ENCODE measurements at regions not wholly inside any gene's neighbourhood (a gene's known extent, or its start where the extent isn't known, plus 50 kb on each side); places are given as distances from the start of the nearest gene placed in this dataset.

DNA sequence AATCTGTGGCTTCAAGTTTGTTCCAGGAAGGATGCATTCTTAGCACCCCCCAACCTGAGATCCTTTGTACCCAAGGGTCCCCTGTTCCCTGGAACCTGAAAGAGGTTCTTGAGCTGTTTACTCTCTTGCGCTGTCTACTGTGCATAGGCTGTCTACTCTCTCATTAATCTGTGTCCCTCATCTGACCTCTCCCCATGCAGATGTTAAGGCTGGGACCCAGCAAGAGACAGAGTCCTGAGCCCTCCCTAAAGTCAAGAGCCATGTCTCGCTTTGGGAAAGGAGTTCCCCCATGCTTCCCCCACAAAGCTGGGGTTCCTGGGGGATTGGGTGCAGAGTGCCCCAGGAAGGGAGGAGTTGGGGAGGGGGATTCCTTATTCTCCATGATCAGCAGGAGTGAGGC, 312.9 kb downstream of the CYP26B1 start:
- peaks cover 6% of the 10 kb centered on the region for H3K9me3 ChIP-seq (ENCODE audit: control insufficient read depth, low read length)

DNA sequence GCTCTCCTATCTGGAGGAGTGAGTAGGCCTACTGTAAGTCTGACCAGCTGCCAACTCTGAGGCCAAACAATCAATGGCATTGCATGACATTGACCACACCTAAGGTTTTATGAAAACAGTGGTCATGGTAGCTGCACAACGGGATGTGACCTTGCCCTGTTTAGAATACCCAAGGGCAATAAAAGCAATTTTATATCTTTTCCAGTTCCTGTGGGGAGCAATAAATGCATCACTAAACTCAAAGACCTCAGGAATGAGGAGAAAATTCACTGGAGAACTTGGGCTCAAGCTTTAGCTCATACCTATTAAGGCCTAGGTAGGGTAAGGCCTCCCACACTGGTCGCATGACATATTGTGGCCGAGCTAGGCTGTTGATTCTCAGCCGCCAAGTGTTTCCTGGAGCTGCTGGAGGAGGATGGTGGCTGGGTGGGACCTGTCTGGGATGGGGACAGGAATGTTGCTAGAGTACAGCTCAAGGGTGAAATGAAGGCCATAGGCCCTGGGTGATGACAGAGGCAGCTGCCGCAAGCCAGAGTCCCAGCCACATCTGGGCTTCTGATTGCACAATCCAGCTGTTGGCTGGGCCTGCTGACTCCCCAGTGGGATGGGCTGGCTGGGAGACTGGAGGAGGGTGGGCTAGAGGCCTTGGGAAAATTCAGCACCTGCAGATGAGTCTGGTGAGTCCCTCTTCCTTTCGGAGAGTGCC, 313.7 kb downstream of the CYP26B1 start:
- no peak overlapping the region for H2BK12ac ChIP-seq (ENCODE audit: low read length in 2 of 2)
- H3K27ac ChIP-seq (ENCODE audit: low read length, poor library complexity, severe bottlenecking), result no peak overlapping the region
- H3K79me1 ChIP-seq (replicated peaks; ENCODE audit: low read length, poor library complexity, severe bottlenecking), result no peaks in the 10 kb centered on the region
- no peaks in the 10 kb centered on the region for H3K36me3 ChIP-seq (ENCODE audit: control insufficient read depth in 1 of 2, insufficient read depth in 2 of 2, low read depth in 1 of 2, low read length in 2 of 2)
- no peak overlapping the region for H4K91ac ChIP-seq (ENCODE audit: low read length)
- no peak overlapping the region for H2BK15ac ChIP-seq (ENCODE audit: low read depth, poor library complexity, severe bottlenecking)
- no peak overlapping the region for H3K9ac ChIP-seq (ENCODE audit: low read length)
- peaks cover 6% of the 10 kb centered on the region for H3K9me3 ChIP-seq (ENCODE audit: control insufficient read depth, low read length)
- H3K4ac ChIP-seq (ENCODE audit: low read depth in 1 of 2, low read length in 2 of 2), result no peak overlapping the region
- H3K4me2 ChIP-seq (ENCODE audit: low read length, poor library complexity, severe bottlenecking), result no peak overlapping the region
- no peak overlapping the region for H3K23ac ChIP-seq (ENCODE audit: low read length in 2 of 2)
- H3K27me3 ChIP-seq (ENCODE audit: control insufficient read depth in 1 of 2, insufficient read depth in 1 of 2, low read length in 2 of 2), result no peaks in the 10 kb centered on the region
- peak; percentile 3 for DNase-seq
- H3K4me3 ChIP-seq (ENCODE audit: insufficient read depth in 1 of 2, low read depth in 1 of 2, low read length in 2 of 2), result no peak overlapping the region
- peaks cover 24% of the 10 kb centered on the region for H3K4me1 ChIP-seq (ENCODE audit: control insufficient read depth, insufficient read depth, low read depth, low read length)
- H2BK120ac ChIP-seq (ENCODE audit: low read depth, low read length), result no peak overlapping the region
- no peak overlapping the region for H3K18ac ChIP-seq (ENCODE audit: low read depth in 1 of 2, low read length in 2 of 2)
- H2AFZ ChIP-seq (ENCODE audit: low read depth, low read length), result no peak overlapping the region
- no peak overlapping the region for H2BK5ac ChIP-seq (ENCODE audit: low read depth, low read length, poor library complexity, severe bottlenecking)
- no peak overlapping the region for H3K14ac ChIP-seq (ENCODE audit: low read length in 2 of 2)
- H2AK5ac ChIP-seq (ENCODE audit: low read length, severe bottlenecking), result no peak overlapping the region
- 68% methylated on average over 6 of the region's 6 CpGs for WGBS
- H4K8ac ChIP-seq (ENCODE audit: low read length), result no peak overlapping the region

More for the DNA sequence above, 312.9 kb downstream of the CYP26B1 start:
- Histone ChIP-seq H4K8ac (ENCODE audit: low read length) (no peak overlapping the region), H2BK15ac (ENCODE audit: low read depth, poor library complexity, severe bottlenecking) (no peak overlapping the region), H2BK5ac (ENCODE audit: low read depth, low read length, poor library complexity, severe bottlenecking) (no peak overlapping the region), H3K27me3 (ENCODE audit: control insufficient read depth in 1 of 2, insufficient read depth in 1 of 2, low read length in 2 of 2) (no peaks in the 10 kb centered on the region), H3K9ac (ENCODE audit: low read length) (no peak overlapping the region), H3K23ac (ENCODE audit: low read length in 2 of 2) (no peak overlapping the region), H3K18ac (ENCODE audit: low read depth in 1 of 2, low read length in 2 of 2) (no peak overlapping the region), H3K36me3 (ENCODE audit: control insufficient read depth in 1 of 2, insufficient read depth in 2 of 2, low read depth in 1 of 2, low read length in 2 of 2) (no peaks in the 10 kb centered on the region), H3K27ac (ENCODE audit: low read length, poor library complexity, severe bottlenecking) (no peak overlapping the region), H3K14ac (ENCODE audit: low read length in 2 of 2) (no peak overlapping the region), H3K4me2 (ENCODE audit: low read length, poor library complexity, severe bottlenecking) (no peak overlapping the region), H3K79me1 (replicated peaks; ENCODE audit: low read length, poor library complexity, severe bottlenecking) (no peaks in the 10 kb centered on the region), H3K4me3 (ENCODE audit: insufficient read depth in 1 of 2, low read depth in 1 of 2, low read length in 2 of 2) (no peak overlapping the region), H2AK5ac (ENCODE audit: low read length, severe bottlenecking) (no peak overlapping the region), H2BK12ac (ENCODE audit: low read length in 2 of 2) (no peak overlapping the region), H3K4me1 (ENCODE audit: control insufficient read depth, insufficient read depth, low read depth, low read length) (peaks cover 20% of the 10 kb centered on the region), H3K4ac (ENCODE audit: low read depth in 1 of 2, low read length in 2 of 2) (no peak overlapping the region), H2BK120ac (ENCODE audit: low read depth, low read length) (no peak overlapping the region), H4K91ac (ENCODE audit: low read length) (no peak overlapping the region), H2AFZ (ENCODE audit: low read depth, low read length) (no peak overlapping the region)
- no peak for DNase-seq
- WGBS, result 100% methylated on average over 2 of the region's 2 CpGs

DNA sequence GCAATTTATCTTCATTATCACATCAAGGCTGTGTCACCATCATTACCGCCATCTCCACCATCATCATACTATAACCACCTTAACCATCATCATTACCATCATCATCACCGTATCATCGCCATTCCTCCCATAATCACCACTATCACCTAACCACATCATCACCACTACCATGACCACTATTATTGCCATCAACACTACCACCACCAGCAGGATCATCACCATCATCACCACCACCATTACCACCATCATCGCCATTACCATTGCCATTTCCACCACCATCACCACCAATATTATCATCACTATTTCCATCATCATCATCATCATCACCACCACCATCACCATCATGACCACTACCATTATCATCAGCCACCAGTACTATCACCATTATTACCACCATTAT, 314.4 kb downstream of the CYP26B1 start:
- DNase-seq, result no peak

DNA sequence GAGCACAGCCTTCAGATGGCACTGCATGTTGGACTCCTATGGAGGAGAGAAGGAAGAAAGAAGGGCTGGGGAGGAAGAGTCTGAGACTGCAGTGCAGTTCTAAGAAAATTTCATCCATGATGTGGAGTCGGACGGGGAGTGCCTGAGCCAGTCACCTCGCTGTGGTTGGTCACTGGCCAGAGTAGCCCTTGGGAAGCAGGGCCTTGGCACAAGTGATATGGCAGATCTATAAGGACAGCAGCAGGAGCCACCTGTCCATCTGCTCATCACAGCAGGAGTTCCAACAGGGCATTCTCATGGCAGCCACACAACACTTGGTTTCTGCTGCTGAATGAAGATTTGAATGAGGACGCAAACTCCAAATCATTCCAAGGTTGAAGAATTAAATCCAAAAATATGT, 314.8 kb downstream of the CYP26B1 start:
- Histone ChIP-seq H2BK5ac (ENCODE audit: low read depth, low read length, poor library complexity, severe bottlenecking) (no peak overlapping the region), H3K4me1 (ENCODE audit: control insufficient read depth, insufficient read depth, low read depth, low read length) (peaks cover 24% of the 10 kb centered on the region), H2BK15ac (ENCODE audit: low read depth, poor library complexity, severe bottlenecking) (no peak overlapping the region), H3K4me3 (ENCODE audit: insufficient read depth in 1 of 2, low read depth in 1 of 2, low read length in 2 of 2) (no peak overlapping the region), H2BK12ac (ENCODE audit: low read length in 2 of 2) (no peak overlapping the region), H3K18ac (ENCODE audit: low read depth in 1 of 2, low read length in 2 of 2) (no peak overlapping the region), H2AK5ac (ENCODE audit: low read length, severe bottlenecking) (peak overlapping the region; percentile 64), H3K79me1 (replicated peaks; ENCODE audit: low read length, poor library complexity, severe bottlenecking) (no peaks in the 10 kb centered on the region), H3K36me3 (ENCODE audit: control insufficient read depth in 1 of 2, insufficient read depth in 2 of 2, low read depth in 1 of 2, low read length in 2 of 2) (no peaks in the 10 kb centered on the region), H3K4me2 (ENCODE audit: low read length, poor library complexity, severe bottlenecking) (no peak overlapping the region), H2BK120ac (ENCODE audit: low read depth, low read length) (no peak overlapping the region), H3K27me3 (ENCODE audit: control insufficient read depth in 1 of 2, insufficient read depth in 1 of 2, low read length in 2 of 2) (no peaks in the 10 kb centered on the region), H3K4ac (ENCODE audit: low read depth in 1 of 2, low read length in 2 of 2) (no peak overlapping the region), H3K9me3 (ENCODE audit: control insufficient read depth, low read length) (peaks cover 6% of the 10 kb centered on the region), H3K23ac (ENCODE audit: low read length in 2 of 2) (no peak overlapping the region), H3K14ac (ENCODE audit: low read length in 2 of 2) (peak overlapping the region in 1 of 2 experiments; percentile 18), H4K91ac (ENCODE audit: low read length) (no peak overlapping the region), H3K27ac (ENCODE audit: low read length, poor library complexity, severe bottlenecking) (peak overlapping the region; percentile 19), H2AFZ (ENCODE audit: low read depth, low read length) (no peak overlapping the region), H4K8ac (ENCODE audit: low read length) (no peak overlapping the region), H3K9ac (ENCODE audit: low read length) (no peak overlapping the region)
- DNase-seq, result no peak
- 97% methylated on average over 4 of the region's 4 CpGs for WGBS

More for the DNA sequence above, 314.4 kb downstream of the CYP26B1 start:
- no peak overlapping the region for H3K4me2 ChIP-seq (ENCODE audit: low read length, poor library complexity, severe bottlenecking)
- H3K18ac ChIP-seq (ENCODE audit: low read depth in 1 of 2, low read length in 2 of 2), result no peak overlapping the region
- no peak overlapping the region for H3K23ac ChIP-seq (ENCODE audit: low read length in 2 of 2)
- H3K4ac ChIP-seq (ENCODE audit: low read depth in 1 of 2, low read length in 2 of 2), result no peak overlapping the region
- H2AK5ac ChIP-seq (ENCODE audit: low read length, severe bottlenecking), result no peak overlapping the region
- H2BK5ac ChIP-seq (ENCODE audit: low read depth, low read length, poor library complexity, severe bottlenecking), result no peak overlapping the region
- H3K9me3 ChIP-seq (ENCODE audit: control insufficient read depth, low read length), result peaks cover 6% of the 10 kb centered on the region
- H3K27me3 ChIP-seq (ENCODE audit: control insufficient read depth in 1 of 2, insufficient read depth in 1 of 2, low read length in 2 of 2), result no peaks in the 10 kb centered on the region
- WGBS, result 74% methylated on average over 4 of the region's 4 CpGs
- H3K27ac ChIP-seq (ENCODE audit: low read length, poor library complexity, severe bottlenecking), result no peak overlapping the region
- no peaks in the 10 kb centered on the region for H3K79me1 ChIP-seq (replicated peaks; ENCODE audit: low read length, poor library complexity, severe bottlenecking)
- no peak overlapping the region for H4K8ac ChIP-seq (ENCODE audit: low read length)
- no peak overlapping the region for H2BK12ac ChIP-seq (ENCODE audit: low read length in 2 of 2)
- H2BK120ac ChIP-seq (ENCODE audit: low read depth, low read length), result no peak overlapping the region
- H4K91ac ChIP-seq (ENCODE audit: low read length), result no peak overlapping the region
- H3K36me3 ChIP-seq (ENCODE audit: control insufficient read depth in 1 of 2, insufficient read depth in 2 of 2, low read depth in 1 of 2, low read length in 2 of 2), result no peaks in the 10 kb centered on the region
- no peak overlapping the region for H3K9ac ChIP-seq (ENCODE audit: low read length)
- no peak overlapping the region for H2BK15ac ChIP-seq (ENCODE audit: low read depth, poor library complexity, severe bottlenecking)
- peaks cover 24% of the 10 kb centered on the region for H3K4me1 ChIP-seq (ENCODE audit: control insufficient read depth, insufficient read depth, low read depth, low read length)
- no peak overlapping the region for H2AFZ ChIP-seq (ENCODE audit: low read depth, low read length)
- H3K4me3 ChIP-seq (ENCODE audit: insufficient read depth in 1 of 2, low read depth in 1 of 2, low read length in 2 of 2), result no peak overlapping the region
- H3K14ac ChIP-seq (ENCODE audit: low read length in 2 of 2), result no peak overlapping the region

All from mesenchymal stem cell (in vitro differentiated cells and primary cell).